Chondrocyte (in vitro differentiated cells): ENCODE measurements at regions not wholly inside any gene's neighbourhood (a gene's known extent, or its start where the extent isn't known, plus 50 kb on each side); places are given as distances from the start of the nearest gene placed in this dataset.

Experiments used
- DNase-seq: peaks from one replicate; pipeline ENCODE4 v3.0.0; 2021; ENCODE audit warnings: mixed read lengths, low spot score
- H3K27ac Mint-ChIP-seq: one replicate; pipeline ENCODE4 v1.8.0; 2021; ENCODE audit warnings: mild to moderate bottlenecking, moderate library complexity, mixed read lengths; ENCODE audit not compliant: unreplicated experiment
- H3K27me3 Mint-ChIP-seq: 2 replicates; pipeline ENCODE4 v1.8.0; 2021; ENCODE audit warnings: low read depth, mixed read lengths
- H3K36me3 Mint-ChIP-seq: 2 replicates; pipeline ENCODE4 v1.8.0; 2021; ENCODE audit warnings: low read depth, mixed read lengths
- H3K4me1 Mint-ChIP-seq: 2 replicates; pipeline ENCODE4 v1.8.0; 2021; ENCODE audit warnings: low read depth, mild to moderate bottlenecking, mixed read lengths
- H3K4me3 Mint-ChIP-seq: one replicate; pipeline ENCODE4 v1.8.0; 2021; ENCODE audit warnings: mild to moderate bottlenecking, moderate library complexity, mixed read lengths; ENCODE audit not compliant: unreplicated experiment
- H3K9me3 Mint-ChIP-seq: 2 replicates; pipeline ENCODE4 v1.8.0; 2021; ENCODE audit warnings: low read depth, mixed read lengths
- TF ChIP-seq, protein P1 (sequence below): fragments of 200-600 bp; sonication (generic); IDR thresholded peaks from 2 replicates; pipeline ENCODE4 v1.5.0; 2021; ENCODE audit warnings: antibody characterized with exemption, mild to moderate bottlenecking, moderate library complexity

DNA sequence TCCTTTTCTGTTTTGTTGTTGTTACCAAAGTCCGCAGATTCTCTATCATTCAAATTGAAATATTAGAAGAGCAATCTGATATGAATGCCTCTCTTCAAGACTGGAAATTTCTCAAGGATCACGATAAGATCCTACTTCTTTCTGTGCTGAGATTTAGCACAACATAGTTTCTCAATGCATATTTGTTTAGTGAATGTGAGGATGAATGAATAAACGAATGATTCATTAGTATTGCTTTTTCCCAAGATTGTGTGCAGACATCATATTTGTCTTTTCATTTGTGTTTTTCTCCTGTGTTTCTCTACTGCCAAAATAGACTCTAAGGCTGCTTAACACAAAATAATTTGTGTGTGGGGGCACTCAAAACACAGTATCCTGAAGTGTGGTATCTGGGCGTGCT, 862.7 kb upstream of the MAP3K7 start:
- TF ChIP-seq, protein P1, sequence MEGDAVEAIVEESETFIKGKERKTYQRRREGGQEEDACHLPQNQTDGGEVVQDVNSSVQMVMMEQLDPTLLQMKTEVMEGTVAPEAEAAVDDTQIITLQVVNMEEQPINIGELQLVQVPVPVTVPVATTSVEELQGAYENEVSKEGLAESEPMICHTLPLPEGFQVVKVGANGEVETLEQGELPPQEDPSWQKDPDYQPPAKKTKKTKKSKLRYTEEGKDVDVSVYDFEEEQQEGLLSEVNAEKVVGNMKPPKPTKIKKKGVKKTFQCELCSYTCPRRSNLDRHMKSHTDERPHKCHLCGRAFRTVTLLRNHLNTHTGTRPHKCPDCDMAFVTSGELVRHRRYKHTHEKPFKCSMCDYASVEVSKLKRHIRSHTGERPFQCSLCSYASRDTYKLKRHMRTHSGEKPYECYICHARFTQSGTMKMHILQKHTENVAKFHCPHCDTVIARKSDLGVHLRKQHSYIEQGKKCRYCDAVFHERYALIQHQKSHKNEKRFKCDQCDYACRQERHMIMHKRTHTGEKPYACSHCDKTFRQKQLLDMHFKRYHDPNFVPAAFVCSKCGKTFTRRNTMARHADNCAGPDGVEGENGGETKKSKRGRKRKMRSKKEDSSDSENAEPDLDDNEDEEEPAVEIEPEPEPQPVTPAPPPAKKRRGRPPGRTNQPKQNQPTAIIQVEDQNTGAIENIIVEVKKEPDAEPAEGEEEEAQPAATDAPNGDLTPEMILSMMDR = no peak
- Mint-ChIP-seq H3K27ac (no peak overlapping the region), H3K36me3 (no peaks in the 10 kb centered on the region), H3K4me1 (peaks cover 9% of the 10 kb centered on the region), H3K27me3 (no peaks in the 10 kb centered on the region), H3K9me3 (no peaks in the 10 kb centered on the region), H3K4me3 (no peak overlapping the region)
- no peak for DNase-seq

DNA sequence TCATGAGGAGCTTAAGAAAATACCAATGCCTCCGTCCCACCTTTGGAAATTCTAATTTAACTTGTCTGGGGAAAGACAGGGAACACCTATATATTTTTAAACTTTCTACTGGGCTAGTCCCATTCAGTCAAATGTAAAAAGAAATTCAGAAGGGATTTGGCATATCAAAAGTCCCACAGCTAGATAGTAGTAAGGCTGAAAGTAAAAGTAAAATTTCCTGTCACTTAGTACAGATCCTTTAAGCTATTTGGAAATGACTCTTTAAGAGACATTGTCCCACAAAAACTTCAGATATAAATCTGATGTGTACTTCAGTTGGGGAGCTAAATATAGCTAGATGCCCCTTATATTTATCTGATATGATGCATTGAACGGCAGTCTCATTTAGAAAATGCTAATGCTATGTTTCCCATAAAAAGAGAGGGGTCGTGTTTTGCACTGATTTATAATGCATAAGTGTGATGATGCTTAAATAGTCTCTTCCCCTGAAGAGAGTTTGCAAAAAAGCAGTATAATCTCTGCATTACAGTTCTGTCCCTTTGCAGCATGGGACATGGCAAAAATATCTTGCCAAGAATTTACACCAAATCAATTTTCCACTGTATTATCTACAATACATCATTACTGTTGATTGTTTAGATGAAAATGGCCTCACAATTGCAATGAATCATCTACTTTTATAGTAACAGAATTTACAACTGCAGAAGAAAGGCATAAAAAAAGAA, 860.8 kb upstream of the MAP3K7 start:
- peaks cover 9% of the 10 kb centered on the region for H3K4me1 Mint-ChIP-seq
- no peaks in the 10 kb centered on the region for H3K27me3 Mint-ChIP-seq
- DNase-seq = no peak
- H3K27ac Mint-ChIP-seq = no peak overlapping the region
- TF ChIP-seq, protein P1 = no peak
- no peak overlapping the region for H3K4me3 Mint-ChIP-seq
- H3K9me3 Mint-ChIP-seq = peaks cover 2% of the 10 kb centered on the region
- no peaks in the 10 kb centered on the region for H3K36me3 Mint-ChIP-seq

DNA sequence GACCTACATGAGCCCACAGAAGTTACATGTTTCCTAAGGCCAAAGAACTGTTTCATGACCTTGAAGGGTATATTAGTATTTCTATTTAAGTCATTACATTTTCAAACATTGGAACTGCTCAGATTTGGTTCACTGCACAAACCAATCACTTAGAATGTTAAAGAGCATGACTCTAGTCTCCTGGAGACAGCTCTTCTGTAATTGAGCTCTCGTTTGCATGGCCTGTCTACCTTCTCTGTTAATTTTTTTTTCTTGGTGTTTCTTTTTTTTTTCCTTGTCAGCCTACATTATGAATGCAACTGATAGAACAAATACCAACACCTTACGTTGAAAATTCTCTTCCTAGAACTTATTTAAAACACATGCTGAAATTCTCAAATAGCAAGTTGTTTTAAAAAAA, 860.2 kb upstream of the MAP3K7 start:
- peaks cover 13% of the 10 kb centered on the region for H3K4me1 Mint-ChIP-seq
- TF ChIP-seq, protein P1 = no peak
- DNase-seq = no peak
- no peak overlapping the region for H3K27ac Mint-ChIP-seq
- H3K9me3 Mint-ChIP-seq = peaks cover 2% of the 10 kb centered on the region
- no peaks in the 10 kb centered on the region for H3K36me3 Mint-ChIP-seq
- no peaks in the 10 kb centered on the region for H3K27me3 Mint-ChIP-seq
- H3K4me3 Mint-ChIP-seq = no peak overlapping the region

DNA sequence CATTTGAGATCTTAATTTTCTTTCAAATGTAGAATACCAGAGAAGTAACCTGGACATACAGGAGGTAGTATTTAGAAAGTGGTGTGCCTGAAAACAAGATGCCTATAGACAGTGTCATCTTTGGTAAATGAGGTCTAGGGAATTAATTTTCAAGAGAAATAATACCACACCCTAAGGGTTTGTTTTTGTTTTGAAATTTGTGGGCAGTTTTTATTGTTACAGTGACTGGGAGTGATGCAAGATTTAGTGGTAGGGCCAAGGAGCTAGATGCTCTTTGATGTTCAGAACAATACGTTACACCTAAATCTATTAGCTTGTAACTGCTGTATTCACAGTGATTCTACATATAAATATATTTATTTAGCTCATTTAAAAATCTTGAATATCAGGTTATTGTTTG, 856.5 kb upstream of the MAP3K7 start:
- H3K27ac Mint-ChIP-seq = no peak overlapping the region
- TF ChIP-seq, protein P1 = no peak
- peaks cover 4% of the 10 kb centered on the region for H3K9me3 Mint-ChIP-seq
- no peaks in the 10 kb centered on the region for H3K27me3 Mint-ChIP-seq
- H3K36me3 Mint-ChIP-seq = no peaks in the 10 kb centered on the region
- DNase-seq = no peak
- H3K4me3 Mint-ChIP-seq = no peak overlapping the region
- peaks cover 34% of the 10 kb centered on the region for H3K4me1 Mint-ChIP-seq

DNA sequence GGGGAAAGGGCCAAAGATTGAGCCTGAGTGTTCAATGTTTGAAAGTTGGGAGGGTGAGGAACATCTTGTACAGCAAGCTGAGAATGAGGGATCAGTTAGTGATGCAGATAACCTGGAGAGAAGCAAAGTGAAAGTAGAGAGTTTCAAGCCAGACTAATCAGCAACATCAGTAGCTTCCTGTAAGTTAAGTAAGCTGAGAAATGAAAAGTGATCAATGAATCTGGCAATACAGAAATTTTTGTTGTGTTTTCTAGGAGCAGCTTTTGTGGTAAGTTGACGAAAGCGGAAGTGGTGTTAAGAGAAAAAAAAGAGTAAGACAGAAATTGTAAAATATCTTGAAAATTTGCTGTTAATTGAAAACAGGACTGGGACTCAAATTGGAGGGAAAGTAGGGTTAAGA, 855.5 kb upstream of the MAP3K7 start:
- TF ChIP-seq, protein P1 = no peak
- Mint-ChIP-seq H3K4me1 (peaks cover 45% of the 10 kb centered on the region), H3K4me3 (no peak overlapping the region), H3K36me3 (no peaks in the 10 kb centered on the region), H3K27me3 (no peaks in the 10 kb centered on the region), H3K9me3 (peaks cover 4% of the 10 kb centered on the region), H3K27ac (no peak overlapping the region)
- DNase-seq = no peak
